ENCODE measurements at regions not wholly inside any gene's neighbourhood (a gene's known extent, or its start where the extent isn't known, plus 50 kb on each side); places are given as distances from the start of the nearest gene placed in this dataset.

DNA sequence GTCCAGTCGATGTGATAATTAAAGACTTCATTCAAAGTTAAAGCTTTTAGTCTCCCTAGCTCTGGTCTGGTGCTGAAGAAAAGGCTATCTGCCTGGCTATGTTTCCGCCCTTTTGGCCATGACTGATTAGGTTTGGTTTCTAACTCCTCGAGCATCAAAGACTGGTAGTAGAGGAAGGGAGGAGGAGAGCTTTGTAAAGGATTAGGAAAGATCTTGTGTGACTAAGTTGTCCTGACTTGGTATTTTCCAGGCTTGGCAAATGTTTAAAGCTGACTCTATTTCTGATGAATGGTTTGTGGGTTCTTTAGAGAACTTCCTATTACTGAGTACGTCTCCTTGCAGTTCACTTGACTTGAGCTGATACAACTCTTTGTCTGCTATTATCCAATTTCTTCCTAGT is 312.9 kb downstream of the GJA1 start:
- Mint-ChIP-seq H3K4me1 (ENCODE audit: low read depth) (no peaks in the 10 kb centered on the region), H3K9me3 (ENCODE audit: low read depth) (peaks cover 11% of the 10 kb centered on the region), H3K36me3 (ENCODE audit: low read depth) (peaks cover 4% of the 10 kb centered on the region), H3K27ac (ENCODE audit: unreplicated experiment) (no peak overlapping the region), H3K27me3 (ENCODE audit: low read depth) (no peaks in the 10 kb centered on the region), H3K4me3 (ENCODE audit: unreplicated experiment) (no peak overlapping the region)
- no peak for DNase-seq (ENCODE audit: low spot score)
- TF ChIP-seq, protein P1, sequence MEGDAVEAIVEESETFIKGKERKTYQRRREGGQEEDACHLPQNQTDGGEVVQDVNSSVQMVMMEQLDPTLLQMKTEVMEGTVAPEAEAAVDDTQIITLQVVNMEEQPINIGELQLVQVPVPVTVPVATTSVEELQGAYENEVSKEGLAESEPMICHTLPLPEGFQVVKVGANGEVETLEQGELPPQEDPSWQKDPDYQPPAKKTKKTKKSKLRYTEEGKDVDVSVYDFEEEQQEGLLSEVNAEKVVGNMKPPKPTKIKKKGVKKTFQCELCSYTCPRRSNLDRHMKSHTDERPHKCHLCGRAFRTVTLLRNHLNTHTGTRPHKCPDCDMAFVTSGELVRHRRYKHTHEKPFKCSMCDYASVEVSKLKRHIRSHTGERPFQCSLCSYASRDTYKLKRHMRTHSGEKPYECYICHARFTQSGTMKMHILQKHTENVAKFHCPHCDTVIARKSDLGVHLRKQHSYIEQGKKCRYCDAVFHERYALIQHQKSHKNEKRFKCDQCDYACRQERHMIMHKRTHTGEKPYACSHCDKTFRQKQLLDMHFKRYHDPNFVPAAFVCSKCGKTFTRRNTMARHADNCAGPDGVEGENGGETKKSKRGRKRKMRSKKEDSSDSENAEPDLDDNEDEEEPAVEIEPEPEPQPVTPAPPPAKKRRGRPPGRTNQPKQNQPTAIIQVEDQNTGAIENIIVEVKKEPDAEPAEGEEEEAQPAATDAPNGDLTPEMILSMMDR (IDR thresholded peaks at IDR 0.05): no peak

DNA sequence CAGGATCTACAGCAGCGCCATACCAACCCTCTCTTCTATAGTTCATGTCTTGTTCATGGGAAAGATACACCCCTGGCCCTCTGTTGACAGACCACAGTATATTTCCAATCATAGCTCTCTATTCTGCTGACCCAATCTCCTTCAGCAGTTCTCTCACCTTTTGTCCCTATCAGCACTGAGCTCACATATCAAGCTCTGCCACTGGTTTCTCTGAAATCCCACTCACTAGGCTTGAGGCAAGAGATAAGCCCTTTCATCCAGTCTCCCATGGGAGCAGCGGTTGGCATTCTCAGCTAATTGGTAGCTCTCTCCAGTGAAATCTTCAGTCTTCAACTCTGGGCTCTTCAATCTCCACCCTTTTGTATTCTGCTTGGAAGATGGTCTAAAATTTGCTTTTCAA is 313.4 kb downstream of the GJA1 start:
- Mint-ChIP-seq H3K27me3 (ENCODE audit: low read depth) (no peaks in the 10 kb centered on the region), H3K4me1 (ENCODE audit: low read depth) (no peaks in the 10 kb centered on the region), H3K9me3 (ENCODE audit: low read depth) (peaks cover 11% of the 10 kb centered on the region), H3K27ac (ENCODE audit: unreplicated experiment) (no peak overlapping the region), H3K36me3 (ENCODE audit: low read depth) (peaks cover 4% of the 10 kb centered on the region), H3K4me3 (ENCODE audit: unreplicated experiment) (no peak overlapping the region)
- no peak for DNase-seq (ENCODE audit: low spot score)
- TF ChIP-seq, protein P1 (IDR thresholded peaks at IDR 0.05): no peak

DNA sequence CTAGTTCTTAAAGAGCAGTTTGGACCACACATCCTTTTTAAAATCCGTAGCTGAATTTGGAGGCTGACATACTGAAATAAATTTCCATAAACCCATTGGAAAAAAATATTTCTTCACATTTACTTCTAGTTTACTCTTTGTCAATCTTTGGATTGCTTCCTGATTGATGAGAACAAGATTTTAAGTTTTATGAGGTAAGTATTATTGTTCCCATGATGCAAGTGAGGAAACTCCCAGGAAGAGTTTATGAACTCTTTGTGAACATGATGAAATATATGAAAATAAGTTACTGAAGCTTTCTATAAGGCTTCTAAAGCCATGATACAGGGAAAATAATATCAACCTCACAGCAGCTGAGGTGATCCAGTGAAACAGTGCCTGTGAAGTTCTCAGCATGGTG is 320.0 kb downstream of the GJA1 start:
- no peaks in the 10 kb centered on the region for H3K27me3 Mint-ChIP-seq (ENCODE audit: low read depth)

DNA sequence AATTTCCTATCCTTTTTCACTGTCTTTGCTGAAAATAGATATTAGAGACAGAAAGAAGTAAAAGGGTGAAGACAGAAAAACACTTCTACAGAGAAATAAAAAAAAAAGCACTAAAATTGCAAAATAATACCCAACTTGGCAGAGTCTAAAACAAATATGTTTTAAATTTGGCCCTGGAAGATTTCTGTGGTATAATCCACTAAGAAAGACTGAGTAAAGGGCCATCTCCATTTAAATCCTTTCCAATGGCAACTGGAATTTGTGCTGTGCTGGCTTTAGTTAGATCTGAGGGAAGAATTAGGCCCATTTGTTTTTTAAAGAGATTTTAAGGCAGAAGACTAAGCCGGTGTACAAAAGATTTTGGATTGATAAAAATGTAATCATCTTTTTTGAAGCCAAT is 321.2 kb downstream of the GJA1 start:
- no peaks in the 10 kb centered on the region for H3K27me3 Mint-ChIP-seq (ENCODE audit: low read depth)
- peaks cover 2% of the 10 kb centered on the region for H3K36me3 Mint-ChIP-seq (ENCODE audit: low read depth)
- TF ChIP-seq, protein P1 (IDR thresholded peaks at IDR 0.05): no peak
- no peak for DNase-seq (ENCODE audit: low spot score)
- no peak overlapping the region for H3K27ac Mint-ChIP-seq (ENCODE audit: unreplicated experiment)
- no peak overlapping the region for H3K4me3 Mint-ChIP-seq (ENCODE audit: unreplicated experiment)
- peaks cover 4% of the 10 kb centered on the region for H3K9me3 Mint-ChIP-seq (ENCODE audit: low read depth)
- H3K4me1 Mint-ChIP-seq (ENCODE audit: low read depth): peaks cover 3% of the 10 kb centered on the region

More for the DNA sequence above, 320.0 kb downstream of the GJA1 start:
- H3K27ac Mint-ChIP-seq (ENCODE audit: unreplicated experiment): no peak overlapping the region
- H3K36me3 Mint-ChIP-seq (ENCODE audit: low read depth): peaks cover 4% of the 10 kb centered on the region
- TF ChIP-seq, protein P1 (IDR thresholded peaks at IDR 0.05): no peak
- peaks cover 3% of the 10 kb centered on the region for H3K4me1 Mint-ChIP-seq (ENCODE audit: low read depth)
- H3K4me3 Mint-ChIP-seq (ENCODE audit: unreplicated experiment): no peak overlapping the region
- peaks cover 14% of the 10 kb centered on the region for H3K9me3 Mint-ChIP-seq (ENCODE audit: low read depth)
- DNase-seq (ENCODE audit: low spot score): no peak

DNA sequence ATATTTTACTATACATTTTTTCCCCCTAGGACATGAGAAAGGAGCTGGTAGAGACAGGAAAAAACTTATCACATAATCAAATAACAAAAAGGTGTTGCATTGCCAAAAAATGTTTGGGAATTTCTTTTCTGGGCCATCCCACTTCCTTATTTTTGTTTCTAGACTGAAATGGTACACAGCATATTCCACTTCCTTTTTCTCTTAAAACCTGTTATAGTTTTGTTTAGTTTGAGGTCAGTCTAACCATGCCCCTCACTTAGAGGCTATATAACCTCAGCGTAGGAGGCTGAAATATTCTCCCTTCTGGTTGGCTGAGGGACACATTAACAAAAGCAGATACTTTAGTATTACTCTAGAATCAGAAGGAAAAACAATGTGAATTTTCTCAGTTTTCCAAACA is 323.9 kb downstream of the GJA1 start:
- no peaks in the 10 kb centered on the region for H3K27me3 Mint-ChIP-seq (ENCODE audit: low read depth)
- H3K9me3 Mint-ChIP-seq (ENCODE audit: low read depth): peaks cover 10% of the 10 kb centered on the region
- peaks cover 7% of the 10 kb centered on the region for H3K36me3 Mint-ChIP-seq (ENCODE audit: low read depth)
- H3K27ac Mint-ChIP-seq (ENCODE audit: unreplicated experiment): no peak overlapping the region
- DNase-seq (ENCODE audit: low spot score): no peak
- no peak overlapping the region for H3K4me3 Mint-ChIP-seq (ENCODE audit: unreplicated experiment)
- peaks cover 3% of the 10 kb centered on the region for H3K4me1 Mint-ChIP-seq (ENCODE audit: low read depth)
- TF ChIP-seq, protein P1 (IDR thresholded peaks at IDR 0.05): no peak

Data from chondrocyte (in vitro differentiated cells).